ENCODE measurements at regions not wholly inside any gene's neighbourhood (a gene's known extent, or its start where the extent isn't known, plus 50 kb on each side); places are given as distances from the start of the nearest gene placed in this dataset.

DNA sequence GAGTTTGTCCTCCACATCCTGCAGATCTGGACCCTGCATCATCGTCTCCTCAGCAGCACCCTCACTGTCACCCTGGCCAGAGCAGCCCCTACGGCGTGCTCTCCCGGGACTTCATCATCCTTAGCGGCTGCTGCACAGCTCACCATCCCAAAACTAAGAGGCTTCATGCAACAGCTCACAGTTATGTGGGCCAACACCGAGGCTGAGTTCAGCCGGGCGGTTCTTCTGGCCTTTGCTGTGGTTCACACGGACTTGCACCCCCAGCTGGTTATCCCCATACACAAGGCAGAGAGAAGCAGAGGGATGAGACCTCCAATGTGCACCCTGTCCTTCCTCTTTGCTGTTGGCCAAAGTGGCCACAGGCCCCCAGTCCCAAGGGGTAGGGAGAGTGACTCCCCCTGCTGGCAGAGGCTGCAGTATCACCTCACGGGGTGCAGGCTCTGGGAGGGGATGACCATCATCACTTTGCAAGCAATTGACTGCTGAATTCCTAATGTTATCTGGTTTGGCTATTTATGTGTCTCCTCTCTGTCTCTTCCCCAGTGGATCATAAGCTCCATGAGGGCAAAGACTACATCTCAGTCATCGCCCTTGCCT lies 276.8 kb downstream of the BRD1 start:
- H3K4me3 ChIP-seq (ENCODE audit: low read length): no peak overlapping the region
- H3K27me3 ChIP-seq (ENCODE audit: insufficient read depth, low read length): no peaks in the 10 kb centered on the region; the same call in 1 of the 2 replicates
- H3K9me3 ChIP-seq (ENCODE audit: insufficient read depth, low read depth, low read length): peaks cover 10% of the 10 kb centered on the region
- H3K36me3 ChIP-seq (ENCODE audit: insufficient read depth, low read depth, low read length): no peaks in the 10 kb centered on the region
- peaks cover 5% of the 10 kb centered on the region; the same call in 1 of the 2 replicates for H3K4me1 ChIP-seq (ENCODE audit: insufficient read depth, low read length)
- no peak overlapping the region for H3K9ac ChIP-seq (ENCODE audit: low read depth, low read length)
- H3K27ac ChIP-seq (ENCODE audit: low read length): no peak overlapping the region

DNA sequence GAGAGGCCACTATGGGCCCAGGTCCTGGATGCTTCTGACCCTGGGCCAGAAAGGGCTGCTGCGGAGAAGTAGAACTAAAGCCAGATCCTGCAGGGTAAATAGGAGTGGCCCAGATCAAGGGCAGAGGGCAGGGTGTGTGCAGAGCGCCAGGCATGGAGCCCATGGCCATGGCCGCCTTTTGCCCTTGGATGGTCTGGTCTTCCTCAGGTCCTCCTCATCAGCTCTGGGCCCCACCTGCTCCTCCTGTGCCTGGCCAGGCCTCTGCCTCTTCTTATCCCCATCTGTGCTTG lies 277.6 kb downstream of the BRD1 start:
- Histone ChIP-seq H3K9ac (ENCODE audit: low read depth, low read length) (no peak overlapping the region), H3K36me3 (ENCODE audit: insufficient read depth, low read depth, low read length) (no peaks in the 10 kb centered on the region), H3K4me3 (ENCODE audit: low read length) (no peak overlapping the region), H3K27me3 (ENCODE audit: insufficient read depth, low read length) (no peaks in the 10 kb centered on the region; the same call in 1 of the 2 replicates), H3K27ac (ENCODE audit: low read length) (no peak overlapping the region), H3K9me3 (ENCODE audit: insufficient read depth, low read depth, low read length) (peaks cover 10% of the 10 kb centered on the region), H3K4me1 (ENCODE audit: insufficient read depth, low read length) (peaks cover 5% of the 10 kb centered on the region; the same call in 1 of the 2 replicates)

DNA sequence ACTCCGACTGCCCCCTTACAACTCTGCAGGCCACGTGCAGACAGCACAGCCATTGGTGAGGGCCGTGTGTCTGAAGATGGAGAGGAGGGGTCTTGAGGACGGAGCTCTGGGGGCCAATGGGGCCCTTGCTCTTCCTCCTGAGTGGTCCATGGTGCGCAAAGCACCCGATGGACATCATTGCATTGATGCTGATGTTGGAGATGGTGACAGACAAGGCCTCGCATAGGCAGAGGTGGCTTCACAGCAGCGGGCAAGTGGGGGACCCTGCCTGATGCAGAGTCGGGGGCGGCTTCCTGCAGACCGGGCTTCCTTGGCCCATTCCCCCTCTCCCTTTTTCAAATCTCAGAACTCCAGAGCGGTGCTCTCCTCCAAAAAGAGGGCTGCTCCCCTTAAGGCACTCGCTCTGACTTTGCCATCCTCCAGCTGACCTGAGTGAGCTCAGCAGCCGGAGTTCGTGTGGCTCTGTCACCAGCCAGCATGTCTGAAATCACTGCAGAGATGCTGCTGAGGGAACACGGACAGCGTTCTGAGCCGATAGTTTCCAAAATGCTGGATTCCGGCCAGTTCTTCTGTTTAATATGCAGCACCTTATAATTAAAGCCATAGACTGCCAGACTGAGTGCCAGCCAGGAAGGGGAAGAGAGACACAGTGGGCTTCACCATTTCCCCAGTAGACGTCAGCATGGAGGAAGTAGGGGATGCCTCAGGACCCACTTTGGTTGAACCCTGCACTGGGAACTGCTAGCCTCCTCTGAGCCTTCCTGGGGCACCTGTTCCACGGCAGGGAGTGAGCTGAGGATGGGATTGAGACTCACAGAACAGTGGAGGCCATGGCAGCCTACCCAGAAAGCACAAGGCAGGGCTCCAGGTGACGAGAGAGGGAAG lies 278.2 kb downstream of the BRD1 start:
- no peaks in the 10 kb centered on the region; the same call in 1 of the 2 replicates for H3K27me3 ChIP-seq (ENCODE audit: insufficient read depth, low read length)
- peaks cover 10% of the 10 kb centered on the region for H3K9me3 ChIP-seq (ENCODE audit: insufficient read depth, low read depth, low read length)
- H3K9ac ChIP-seq (ENCODE audit: low read depth, low read length): no peak overlapping the region
- peaks cover 5% of the 10 kb centered on the region; the same call in 1 of the 2 replicates for H3K4me1 ChIP-seq (ENCODE audit: insufficient read depth, low read length)
- H3K36me3 ChIP-seq (ENCODE audit: insufficient read depth, low read depth, low read length): no peaks in the 10 kb centered on the region
- no peak overlapping the region for H3K4me3 ChIP-seq (ENCODE audit: low read length)
- H3K27ac ChIP-seq (ENCODE audit: low read length): no peak overlapping the region

DNA sequence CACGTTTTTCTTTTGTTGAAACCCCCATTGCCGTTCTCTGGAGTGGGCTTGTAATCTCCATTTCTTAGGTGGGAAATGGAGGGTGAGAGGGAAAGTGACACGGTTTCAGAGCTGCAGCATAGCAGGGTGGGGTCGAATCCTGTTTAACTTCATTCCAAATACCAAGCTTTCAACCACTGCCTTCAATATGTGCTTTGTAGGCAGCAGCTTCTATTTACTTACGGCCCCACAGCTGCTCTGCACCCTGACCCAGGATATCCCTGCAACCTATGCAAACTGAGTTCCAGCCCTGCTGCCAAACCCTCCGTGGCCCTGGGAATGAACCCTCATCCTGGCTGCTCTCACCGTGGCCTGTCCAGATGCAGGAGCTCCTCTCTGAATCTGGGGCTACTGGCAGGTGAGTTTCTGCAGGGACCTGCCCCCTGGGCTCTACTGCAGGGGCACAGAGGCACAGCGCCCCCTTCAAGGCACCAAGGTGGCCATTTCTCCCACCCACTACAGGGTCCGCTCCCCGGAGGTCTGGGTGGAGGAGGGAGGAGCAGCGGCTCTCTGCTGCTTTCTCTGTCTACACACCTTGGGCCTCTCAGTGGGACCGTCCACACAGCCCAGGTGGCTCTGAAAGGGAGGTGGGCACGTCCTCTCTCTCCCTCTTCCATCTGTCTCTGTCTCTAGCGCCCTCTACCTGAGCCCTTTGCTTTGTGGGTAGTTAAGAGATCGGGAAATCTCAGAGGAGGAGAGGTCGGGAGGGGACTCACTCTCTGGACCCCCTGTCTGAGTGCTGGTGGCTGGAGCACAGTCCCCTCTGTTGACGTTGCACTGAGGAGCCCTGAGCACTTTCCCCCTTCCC lies 279.1 kb downstream of the BRD1 start:
- Histone ChIP-seq H3K27ac (ENCODE audit: low read length) (no peak overlapping the region), H3K4me3 (ENCODE audit: low read length) (no peak overlapping the region)

DNA sequence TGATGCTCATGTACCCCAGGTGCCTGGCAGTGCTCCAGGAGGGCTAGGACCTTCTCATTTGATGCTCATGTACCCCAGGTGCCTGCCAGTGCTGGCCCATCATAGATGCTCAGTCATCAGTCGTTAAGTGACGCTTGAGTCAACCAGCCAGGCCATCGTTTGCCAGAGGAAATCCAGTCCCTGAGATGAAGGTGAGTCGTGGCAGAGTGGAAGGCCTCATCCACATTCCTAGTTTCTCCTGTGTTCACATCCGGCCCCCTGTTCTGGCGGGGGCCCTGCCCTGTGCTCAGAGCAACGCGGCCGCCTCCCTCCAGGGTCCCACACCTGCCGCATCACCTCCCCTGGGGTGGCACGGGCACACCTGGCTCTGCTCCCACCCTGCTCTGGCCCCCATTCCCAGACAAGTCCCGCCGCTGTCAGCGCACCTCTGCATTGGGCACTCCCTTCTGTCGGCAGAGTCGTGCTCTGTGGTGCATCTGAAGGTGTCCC lies 279.9 kb downstream of the BRD1 start:
- no peak overlapping the region for H3K9ac ChIP-seq (ENCODE audit: low read depth, low read length)
- no peaks in the 10 kb centered on the region; the same call in 1 of the 2 replicates for H3K27me3 ChIP-seq (ENCODE audit: insufficient read depth, low read length)
- H3K36me3 ChIP-seq (ENCODE audit: insufficient read depth, low read depth, low read length): no peaks in the 10 kb centered on the region
- no peak overlapping the region for H3K4me3 ChIP-seq (ENCODE audit: low read length)
- H3K27ac ChIP-seq (ENCODE audit: low read length): no peak overlapping the region
- H3K9me3 ChIP-seq (ENCODE audit: insufficient read depth, low read depth, low read length): peaks cover 10% of the 10 kb centered on the region
- H3K4me1 ChIP-seq (ENCODE audit: insufficient read depth, low read length): peaks cover 5% of the 10 kb centered on the region; the same call in 1 of the 2 replicates

More for the DNA sequence above, 279.1 kb downstream of the BRD1 start:
- Histone ChIP-seq H3K4me1 (ENCODE audit: insufficient read depth, low read length) (peaks cover 5% of the 10 kb centered on the region; the same call in 1 of the 2 replicates), H3K9ac (ENCODE audit: low read depth, low read length) (no peak overlapping the region), H3K36me3 (ENCODE audit: insufficient read depth, low read depth, low read length) (no peaks in the 10 kb centered on the region), H3K9me3 (ENCODE audit: insufficient read depth, low read depth, low read length) (peaks cover 10% of the 10 kb centered on the region), H3K27me3 (ENCODE audit: insufficient read depth, low read length) (no peaks in the 10 kb centered on the region; the same call in 1 of the 2 replicates)

DNA sequence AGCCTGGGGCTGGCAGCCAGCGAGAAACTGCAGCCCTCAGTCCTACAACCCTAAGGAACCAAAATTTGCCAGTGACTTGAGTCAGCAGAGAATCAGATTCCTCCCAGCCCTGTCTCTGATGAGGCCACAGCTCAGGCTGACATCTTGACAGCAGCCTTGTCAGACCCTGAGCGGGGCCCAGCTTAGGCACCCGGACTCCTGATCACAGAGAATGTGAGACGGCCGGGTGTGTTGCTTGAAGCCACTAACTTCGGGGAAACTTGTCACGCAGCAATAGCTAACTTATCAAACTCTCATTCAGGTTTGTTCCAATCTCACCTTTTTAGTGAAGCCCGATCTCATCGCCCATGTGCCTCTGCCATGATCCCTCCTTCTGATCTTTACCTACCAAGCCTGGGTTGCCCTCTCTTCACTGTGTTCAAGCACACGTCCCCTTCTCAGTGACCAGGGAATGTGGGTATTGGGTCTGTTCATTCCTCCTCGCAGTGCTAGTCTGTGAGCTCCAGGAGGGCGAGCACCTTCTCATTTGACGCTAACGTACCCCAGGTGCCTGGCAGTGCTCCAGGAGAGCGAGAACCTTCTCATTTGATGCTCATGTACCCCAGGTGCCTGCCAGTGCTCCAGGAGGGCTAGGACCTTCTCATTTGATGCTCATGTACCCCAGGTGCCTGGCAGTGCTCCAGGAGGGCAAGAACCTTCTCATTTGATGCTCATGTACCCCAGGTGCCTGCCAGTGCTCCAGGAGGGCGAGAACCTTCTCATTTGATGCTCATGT lies 280.7 kb downstream of the BRD1 start:
- H3K4me3 ChIP-seq (ENCODE audit: low read length): no peak overlapping the region
- no peaks in the 10 kb centered on the region for H3K36me3 ChIP-seq (ENCODE audit: insufficient read depth, low read depth, low read length)
- no peak overlapping the region for H3K9ac ChIP-seq (ENCODE audit: low read depth, low read length)
- peaks cover 5% of the 10 kb centered on the region; the same call in 1 of the 2 replicates for H3K4me1 ChIP-seq (ENCODE audit: insufficient read depth, low read length)
- no peak overlapping the region for H3K27ac ChIP-seq (ENCODE audit: low read length)
- no peaks in the 10 kb centered on the region; the same call in 1 of the 2 replicates for H3K27me3 ChIP-seq (ENCODE audit: insufficient read depth, low read length)
- H3K9me3 ChIP-seq (ENCODE audit: insufficient read depth, low read depth, low read length): peaks cover 10% of the 10 kb centered on the region

DNA sequence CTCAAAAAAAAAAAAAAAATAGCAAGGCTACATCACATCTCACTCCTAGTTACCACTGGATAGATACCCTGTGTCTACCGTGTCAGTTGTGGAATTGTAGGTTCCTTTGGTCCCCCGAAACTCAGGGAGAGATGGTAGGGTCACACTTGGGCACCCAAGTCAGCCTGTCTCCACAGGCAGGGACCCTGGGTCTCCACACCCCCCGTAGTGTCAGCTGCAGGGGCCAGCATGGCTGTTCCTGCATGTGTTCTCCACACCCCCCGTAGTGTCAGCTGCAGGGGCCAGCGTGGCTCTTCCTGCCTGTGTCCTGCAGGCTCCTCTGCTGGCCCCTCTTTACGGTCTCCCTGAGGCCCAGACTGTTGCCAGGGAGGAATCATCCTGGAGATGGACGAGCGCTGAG lies 282.1 kb downstream of the BRD1 start:
- Histone ChIP-seq H3K4me3 (ENCODE audit: low read length) (no peak overlapping the region), H3K4me1 (ENCODE audit: insufficient read depth, low read length) (peaks cover 5% of the 10 kb centered on the region; the same call in 1 of the 2 replicates), H3K9ac (ENCODE audit: low read depth, low read length) (no peak overlapping the region), H3K27ac (ENCODE audit: low read length) (no peak overlapping the region), H3K9me3 (ENCODE audit: insufficient read depth, low read depth, low read length) (peaks cover 4% of the 10 kb centered on the region), H3K36me3 (ENCODE audit: insufficient read depth, low read depth, low read length) (no peaks in the 10 kb centered on the region), H3K27me3 (ENCODE audit: insufficient read depth, low read length) (no peaks in the 10 kb centered on the region; the same call in 1 of the 2 replicates)

DNA sequence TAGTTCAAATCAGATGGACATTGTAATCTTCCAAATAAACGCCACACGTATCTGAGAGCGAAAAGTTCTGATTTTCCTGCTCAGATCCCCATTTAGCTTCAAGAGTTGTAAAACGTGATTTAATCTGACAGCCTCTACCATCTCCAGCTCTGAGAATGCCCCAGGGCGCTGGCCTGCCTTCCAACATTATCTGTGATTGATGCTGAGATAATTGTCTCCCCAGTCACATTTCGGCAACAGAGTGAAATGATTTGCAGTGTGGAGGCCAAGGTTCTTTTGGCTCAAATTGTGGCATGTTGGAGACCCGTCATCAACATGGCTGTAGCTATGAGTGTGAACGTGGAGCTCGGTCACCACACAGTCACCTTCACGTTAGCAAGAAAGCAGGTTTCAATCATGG lies 283.4 kb downstream of the BRD1 start:
- H3K9ac ChIP-seq (ENCODE audit: low read depth, low read length): no peak overlapping the region
- H3K27ac ChIP-seq (ENCODE audit: low read length): no peak overlapping the region
- H3K4me1 ChIP-seq (ENCODE audit: insufficient read depth, low read length): peaks cover 5% of the 10 kb centered on the region; the same call in 1 of the 2 replicates
- no peaks in the 10 kb centered on the region for H3K9me3 ChIP-seq (ENCODE audit: insufficient read depth, low read depth, low read length)
- no peaks in the 10 kb centered on the region for H3K36me3 ChIP-seq (ENCODE audit: insufficient read depth, low read depth, low read length)
- no peaks in the 10 kb centered on the region; the same call in 1 of the 2 replicates for H3K27me3 ChIP-seq (ENCODE audit: insufficient read depth, low read length)
- no peak overlapping the region for H3K4me3 ChIP-seq (ENCODE audit: low read length)

DNA sequence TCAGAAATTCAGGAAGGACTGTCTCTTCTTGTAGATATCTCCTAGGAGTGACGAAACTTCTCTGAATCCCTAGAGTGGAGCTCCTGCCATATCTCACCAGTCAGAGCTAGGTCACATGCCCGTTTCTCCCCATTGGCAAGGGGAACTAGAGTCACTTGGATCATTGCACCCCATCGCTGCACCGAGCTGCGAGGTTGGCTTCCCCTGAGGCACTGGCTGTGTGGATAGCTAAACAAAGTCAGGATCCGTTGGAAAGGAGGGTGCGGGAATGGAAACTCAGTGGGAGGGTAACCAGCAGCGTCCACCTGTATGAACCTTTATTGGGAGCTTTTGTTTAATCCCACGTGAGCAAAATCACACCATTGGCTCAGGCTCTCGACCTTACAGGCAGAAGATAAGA lies 283.8 kb downstream of the BRD1 start:
- no peaks in the 10 kb centered on the region for H3K9me3 ChIP-seq (ENCODE audit: insufficient read depth, low read depth, low read length)
- no peaks in the 10 kb centered on the region; the same call in 1 of the 2 replicates for H3K27me3 ChIP-seq (ENCODE audit: insufficient read depth, low read length)
- peaks cover 5% of the 10 kb centered on the region; the same call in 1 of the 2 replicates for H3K4me1 ChIP-seq (ENCODE audit: insufficient read depth, low read length)
- no peak overlapping the region for H3K27ac ChIP-seq (ENCODE audit: low read length)
- H3K4me3 ChIP-seq (ENCODE audit: low read length): no peak overlapping the region
- no peak overlapping the region for H3K9ac ChIP-seq (ENCODE audit: low read depth, low read length)
- no peaks in the 10 kb centered on the region for H3K36me3 ChIP-seq (ENCODE audit: insufficient read depth, low read depth, low read length)

DNA sequence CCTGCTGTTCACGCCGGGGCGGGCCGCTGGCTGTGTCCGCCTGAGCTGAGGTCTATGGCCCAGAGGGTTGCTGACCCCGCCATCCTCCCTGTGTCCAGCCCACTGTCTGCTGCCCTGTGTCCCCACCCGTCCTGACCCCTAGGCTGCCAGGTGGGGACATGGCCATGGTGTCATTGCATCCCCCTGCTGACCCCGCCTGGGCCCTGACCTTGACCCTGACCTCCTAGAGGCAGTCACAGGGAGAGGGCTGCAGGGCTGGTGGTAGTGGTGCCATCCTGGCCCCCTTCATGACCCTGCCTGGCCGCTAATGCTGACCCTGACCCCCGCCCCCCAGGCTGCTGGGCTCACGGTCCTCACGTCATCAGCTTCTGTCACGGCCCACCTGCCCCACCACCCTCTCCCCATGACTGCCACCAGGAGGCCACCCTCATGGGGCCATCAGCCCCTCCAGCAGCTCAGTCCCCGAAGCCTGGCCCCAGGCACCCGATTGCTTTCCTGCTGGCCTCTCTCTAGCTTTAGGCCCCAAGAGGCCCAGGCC lies 285.9 kb downstream of the BRD1 start:
- Histone ChIP-seq H3K4me3 (ENCODE audit: low read length) (no peak overlapping the region), H3K36me3 (ENCODE audit: insufficient read depth, low read depth, low read length) (no peaks in the 10 kb centered on the region), H3K9me3 (ENCODE audit: insufficient read depth, low read depth, low read length) (no peaks in the 10 kb centered on the region), H3K4me1 (ENCODE audit: insufficient read depth, low read length) (peaks cover 10% of the 10 kb centered on the region; the same call in 1 of the 2 replicates), H3K27ac (ENCODE audit: low read length) (no peak overlapping the region), H3K27me3 (ENCODE audit: insufficient read depth, low read length) (no peaks in the 10 kb centered on the region), H3K9ac (ENCODE audit: low read depth, low read length) (no peak overlapping the region)

All from iPS-20b (cell line).